ENCODE measurements at regions not wholly inside any gene's neighbourhood (a gene's known extent, or its start where the extent isn't known, plus 50 kb on each side); places are given as distances from the start of the nearest gene placed in this dataset.

DNA sequence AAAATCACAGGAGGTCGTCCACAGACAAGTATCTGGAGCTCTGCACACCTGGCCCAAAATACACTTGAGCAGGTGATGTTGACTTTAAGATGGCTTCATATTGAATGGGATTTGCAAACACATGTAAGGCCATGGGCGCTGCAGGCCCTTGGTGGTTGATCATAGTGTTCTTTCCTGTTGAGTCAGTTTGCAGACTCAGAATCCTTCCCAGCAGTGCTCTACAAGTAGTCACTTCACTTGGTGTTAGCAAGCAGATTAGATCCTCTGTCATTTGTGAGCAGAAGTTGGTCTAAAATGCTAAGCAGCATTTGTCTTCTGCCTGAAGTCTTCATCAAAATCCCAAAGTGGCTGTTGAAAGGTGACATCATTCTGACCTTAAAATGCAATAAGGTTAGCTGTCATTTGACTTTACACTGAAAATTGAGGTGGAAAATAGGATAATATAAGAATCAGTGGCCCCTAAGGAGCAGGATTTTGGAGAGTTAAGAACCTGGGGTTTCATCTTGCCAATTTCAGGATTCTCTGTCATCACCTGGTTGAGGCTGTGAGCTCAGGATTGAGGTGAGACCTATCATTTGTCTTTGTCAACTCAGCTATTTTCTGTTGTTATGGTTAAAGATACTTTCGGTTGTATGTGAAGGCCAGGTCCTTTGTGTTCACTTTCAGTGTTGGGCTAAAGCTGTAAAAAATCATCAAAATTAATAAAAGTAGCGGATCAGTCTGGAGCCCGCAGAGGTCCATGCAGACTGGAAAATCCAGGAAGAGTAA is 114.5 kb downstream of the LRRC70 start:
- DNase-seq: no peak

DNA sequence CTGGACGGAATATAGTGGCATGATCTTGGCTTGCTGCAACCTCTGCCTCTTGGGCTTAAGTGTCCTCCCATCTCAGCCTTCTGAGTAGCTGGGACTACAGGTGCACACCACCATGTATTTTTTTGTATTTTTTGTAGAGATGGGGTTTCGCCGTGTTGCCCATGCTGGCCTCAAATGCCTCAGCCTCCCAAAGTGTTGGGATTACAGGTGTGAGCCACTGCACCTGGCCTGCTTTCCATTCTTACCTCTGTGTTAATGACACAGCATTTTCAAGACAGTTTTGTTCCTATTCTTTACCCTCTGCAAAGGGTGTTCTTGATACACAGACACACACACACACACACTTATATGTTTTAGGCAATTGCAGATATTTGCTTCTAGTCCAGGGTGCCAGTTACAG is 113.3 kb downstream of the LRRC70 start:
- no peak for DNase-seq

DNA sequence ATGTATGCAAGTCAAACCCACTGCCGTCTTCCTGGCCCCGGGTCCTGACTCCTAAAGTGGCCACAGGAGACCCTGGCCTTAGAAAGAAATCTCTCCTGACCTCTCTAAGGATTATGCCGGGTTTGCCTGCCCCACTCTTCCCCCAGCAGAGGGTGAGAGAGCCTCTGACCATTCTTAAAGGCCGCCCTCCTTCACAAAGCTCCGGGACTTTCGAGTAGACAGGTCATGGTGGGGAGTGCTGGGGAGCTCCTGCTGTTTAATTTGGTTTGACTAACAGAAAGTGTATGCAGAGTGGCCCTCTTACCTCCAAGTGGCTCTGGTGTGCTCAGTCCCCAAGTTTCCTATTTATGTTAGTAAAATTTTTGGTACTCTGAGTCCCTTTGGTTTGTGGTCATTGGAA is 111.8 kb downstream of the LRRC70 start:
- no peak for DNase-seq

DNA sequence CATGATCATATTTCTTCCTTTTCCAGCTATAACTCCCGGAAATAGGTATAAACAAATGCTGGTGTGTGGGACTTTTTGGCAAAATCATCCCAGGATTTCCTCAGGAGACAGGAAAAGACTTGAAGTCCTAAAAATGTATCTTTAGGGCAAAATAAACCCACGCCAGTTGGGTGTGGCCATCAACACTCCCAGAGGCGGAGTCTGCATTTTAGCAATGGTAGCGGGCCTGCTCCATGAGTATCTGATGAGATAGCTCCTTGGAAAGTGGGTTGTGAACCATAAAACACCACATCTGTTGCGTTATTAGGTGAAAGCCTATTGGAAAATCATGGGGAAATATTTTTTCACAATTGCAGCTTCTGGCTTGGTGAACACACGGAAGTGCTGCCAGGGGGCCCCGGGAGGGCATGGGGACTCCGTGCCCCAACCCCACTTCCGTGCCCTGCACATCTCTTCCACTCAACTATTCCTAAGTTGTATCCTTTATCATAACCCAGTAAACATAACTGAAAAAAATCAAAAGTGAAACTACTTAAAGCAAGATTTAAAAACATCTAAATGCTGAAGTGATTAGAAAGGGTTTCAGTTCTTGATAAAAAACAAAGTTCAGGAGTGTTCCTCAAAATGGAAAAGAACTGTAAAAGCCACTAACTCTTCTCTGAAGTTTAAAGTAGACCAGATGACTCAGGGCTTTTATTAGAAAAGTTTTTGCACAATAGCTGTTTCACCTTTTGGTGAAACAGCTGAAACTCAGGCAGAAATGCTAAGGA is 111.2 kb downstream of the LRRC70 start:
- no peak for DNase-seq

DNA sequence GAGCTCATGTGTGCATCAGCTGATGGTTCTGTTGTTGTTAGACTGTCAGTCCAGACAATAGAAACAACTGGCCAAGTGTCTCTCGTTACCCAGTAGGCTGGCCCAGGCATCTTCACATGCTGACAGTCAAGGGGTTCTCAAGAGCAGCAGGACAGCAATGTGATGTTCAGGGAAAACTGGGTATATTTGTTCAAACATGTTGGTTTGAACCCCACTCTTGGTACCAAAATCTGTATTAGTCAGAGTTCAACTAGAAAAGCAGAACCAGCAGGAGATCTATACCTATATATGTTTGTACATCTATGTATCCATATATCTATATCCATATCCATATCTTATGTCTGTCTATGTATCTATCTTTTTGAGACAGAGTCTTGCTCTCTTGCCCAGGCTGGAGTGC is 108.1 kb downstream of the LRRC70 start:
- no peak for DNase-seq

DNA sequence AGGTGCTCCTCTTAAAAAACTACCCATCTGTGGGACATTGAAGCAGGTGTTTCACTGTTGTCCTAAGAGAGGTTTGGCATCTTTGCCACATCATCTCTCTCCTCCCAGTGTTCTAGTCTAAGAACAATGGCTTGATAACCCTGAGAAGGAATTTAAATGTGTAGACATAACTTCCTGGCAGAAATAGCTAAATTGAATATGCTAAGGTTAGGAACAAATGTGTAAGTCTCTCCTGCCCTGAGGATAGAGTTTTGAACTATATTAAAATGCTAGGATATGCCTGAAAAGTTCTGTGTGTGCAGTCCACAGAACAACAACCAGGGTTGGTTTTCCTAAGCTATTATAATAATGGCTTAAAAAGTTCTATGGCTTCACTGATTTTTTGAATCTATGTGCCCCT is 106.6 kb downstream of the LRRC70 start:
- no peak for DNase-seq

DNA sequence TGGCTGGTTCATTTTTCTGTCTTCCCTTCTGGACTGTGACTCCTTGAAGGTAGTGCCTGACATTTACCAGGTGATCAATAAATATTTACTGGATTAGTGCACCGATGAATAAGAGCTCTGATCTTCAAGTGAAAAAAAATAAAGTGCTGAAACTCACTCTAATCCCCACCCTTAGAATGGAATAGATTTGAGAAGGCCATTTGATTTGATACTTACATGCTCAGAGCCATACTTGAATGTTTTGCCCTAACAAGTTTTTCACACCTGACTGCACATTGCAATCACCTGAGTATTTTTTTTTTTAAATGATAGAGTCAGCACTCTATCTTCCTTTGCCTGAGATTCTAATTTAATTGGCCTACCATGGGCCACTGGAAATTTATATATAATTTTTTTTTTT is 105.7 kb downstream of the LRRC70 start:
- DNase-seq: no peak

DNA sequence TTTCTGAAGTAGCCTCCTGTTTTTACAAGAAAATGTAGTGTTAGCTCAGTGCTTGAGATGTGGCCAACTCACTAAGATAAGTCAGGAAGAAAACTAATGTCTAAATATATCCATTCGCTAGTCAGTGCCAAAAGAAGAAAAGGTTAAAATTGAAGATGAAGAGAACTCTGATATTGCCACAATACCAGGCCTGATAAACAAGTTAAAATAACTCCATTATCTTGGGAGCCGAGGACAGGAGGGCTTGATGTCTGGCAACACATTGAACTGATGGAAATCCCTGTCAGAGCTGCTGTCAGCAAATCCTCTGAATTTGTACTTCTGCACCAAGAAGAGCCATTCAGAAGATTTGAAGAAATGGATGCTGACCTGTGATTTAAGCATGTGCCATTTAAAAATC is 103.4 kb downstream of the LRRC70 start:
- DNase-seq: no peak

DNA sequence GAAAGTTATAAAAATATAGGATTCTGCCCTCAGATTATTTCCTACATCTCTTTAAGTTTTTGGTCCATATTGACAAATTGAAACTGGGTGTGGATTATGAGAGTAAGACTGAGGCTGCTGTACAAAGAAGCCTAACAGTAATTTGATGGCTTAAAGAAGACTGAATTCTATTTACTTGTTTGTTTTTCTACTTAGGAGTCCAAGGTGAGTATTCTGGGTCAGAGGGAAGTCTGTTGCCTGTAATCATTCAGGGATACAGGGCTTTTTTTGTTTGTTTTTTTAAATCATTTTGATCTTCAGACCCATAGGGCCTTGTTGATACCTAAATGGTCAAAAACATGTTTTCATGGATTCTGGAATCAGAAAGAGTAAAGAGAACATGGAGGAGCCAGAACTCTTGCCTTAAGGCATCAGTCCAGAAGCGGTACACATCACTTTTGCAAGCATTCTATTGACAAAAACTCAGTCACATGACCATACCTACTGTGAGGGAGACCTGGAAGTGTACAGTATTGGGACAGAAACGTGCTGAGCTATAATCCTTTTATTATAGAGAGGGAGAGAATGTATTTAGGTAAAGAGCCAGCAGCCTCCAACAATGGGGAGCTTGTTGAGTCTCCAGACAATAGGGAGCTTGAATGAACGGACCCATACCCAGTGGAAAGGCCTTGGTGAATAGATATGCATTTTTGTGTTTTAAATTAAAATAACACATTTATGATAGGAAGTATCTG is 102.7 kb downstream of the LRRC70 start:
- DNase-seq: no peak

DNA sequence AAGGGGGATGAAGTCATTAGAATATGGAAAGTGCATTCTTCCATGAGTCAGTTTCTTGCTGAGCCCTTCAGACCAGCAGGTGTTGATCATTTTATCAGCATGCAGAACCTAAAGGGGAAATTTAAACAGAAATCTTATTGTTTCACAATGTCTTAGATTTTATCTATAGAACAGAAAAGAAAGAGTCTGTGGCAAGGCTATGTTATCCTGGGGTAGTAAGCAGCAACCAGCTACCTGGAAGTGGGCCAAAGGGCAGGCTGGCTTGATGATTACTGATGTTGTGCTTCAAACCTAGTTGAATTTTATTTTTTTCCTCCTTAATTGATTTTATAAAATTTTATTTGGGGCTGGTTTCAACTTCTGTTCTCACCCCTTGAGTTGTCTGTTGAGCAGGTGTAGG is 101.5 kb downstream of the LRRC70 start:
- DNase-seq: no peak
